ENCODE measurements at regions not wholly inside any gene's neighbourhood (a gene's known extent, or its start where the extent isn't known, plus 50 kb on each side); places are given as distances from the start of the nearest gene placed in this dataset.

DNA sequence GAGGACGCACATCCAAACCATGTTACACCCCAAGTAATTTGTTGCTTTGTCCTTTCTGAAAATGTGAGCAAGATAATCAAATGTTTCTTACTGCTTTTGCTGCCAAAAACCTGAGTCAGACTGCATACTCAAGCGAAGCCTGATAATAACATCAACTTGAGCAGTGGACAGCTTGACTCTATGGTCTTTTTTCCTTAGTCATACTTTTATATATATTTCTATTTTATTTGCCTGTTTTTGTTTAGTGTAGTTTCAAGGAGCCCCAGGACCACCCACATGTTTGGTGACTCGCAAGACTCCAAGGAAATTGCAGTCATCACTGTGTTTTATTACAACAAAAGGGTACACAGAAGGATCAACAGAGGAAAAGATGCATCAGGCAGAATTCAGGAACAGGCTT, 688.4 kb upstream of the PIK3C3 start:
- Histone ChIP-seq H2BK12ac (ENCODE audit: low read depth, low read length) (no peak overlapping the region), H3K4me1 (replicated peaks in 1 of 4; ENCODE audit: control insufficient read depth in 3 of 4, insufficient read depth in 4 of 4, low read length in 3 of 4) (peaks cover 0 to 5% (median 2%) of the 10 kb centered on the region in 4 experiments; a peak in 1 of 7 replicates), H2AFZ (ENCODE audit: low read length) (peak overlapping the region; percentile 59; the same call in 1 of the 2 replicates), H3K23me2 (ENCODE audit: low read depth, low read length) (no peaks in the 10 kb centered on the region), H3K14ac (ENCODE audit: insufficient read length) (no peak overlapping the region), H3K18ac (ENCODE audit: extremely low read depth, low read length) (no peak overlapping the region), H4K8ac (ENCODE audit: extremely low read depth, insufficient read depth, low read length) (no peak overlapping the region), H3K79me1 (ENCODE audit: low read depth, low read length) (no peaks in the 10 kb centered on the region), H3K27me3 (replicated peaks in 1 of 4; ENCODE audit: control insufficient read depth in 3 of 4, extremely low read depth in 1 of 4, insufficient read depth in 3 of 4, low read length in 3 of 4) (no peaks in the 10 kb centered on the region), H2AK5ac (ENCODE audit: low read depth, low read length) (no peak overlapping the region), H2BK5ac (ENCODE audit: low read depth, low read length) (no peak overlapping the region), H3K4me2 (ENCODE audit: insufficient read depth in 1 of 2, low read depth in 2 of 2, low read length in 2 of 2) (no peak overlapping the region), H3K36me3 (ENCODE audit: control insufficient read depth in 2 of 4, insufficient read depth in 4 of 4, low read length in 3 of 4) (no peaks in the 10 kb centered on the region), H3K79me2 (ENCODE audit: control insufficient read depth in 1 of 2, insufficient read depth in 2 of 2, low read length in 2 of 2) (no peaks in the 10 kb centered on the region), H3K9ac (replicated peaks in 1 of 4; ENCODE audit: extremely low read depth in 1 of 4, low read depth in 3 of 4, low read length in 3 of 4) (no peak overlapping the region), H2BK20ac (ENCODE audit: low read length) (no peak overlapping the region), H3K23ac (ENCODE audit: insufficient read length) (no peak overlapping the region), H4K91ac (replicated peaks; ENCODE audit: insufficient read length, low read length) (no peak overlapping the region), H4K20me1 (replicated peaks in 1 of 2; ENCODE audit: control insufficient read depth in 1 of 2, insufficient read depth in 2 of 2, low read length in 2 of 2) (no peaks in the 10 kb centered on the region), H2BK15ac (ENCODE audit: low read length) (no peak overlapping the region), H3K9me3 (ENCODE audit: insufficient read depth in 2 of 2, low read depth in 1 of 2, low read length in 1 of 2) (no peaks in the 10 kb centered on the region), H4K5ac (ENCODE audit: insufficient read length, low read depth, low read length) (no peak overlapping the region), H3K4me3 (ENCODE audit: extremely low read depth in 1 of 4, insufficient read depth in 2 of 4, low read depth in 3 of 4, low read length in 4 of 4) (no peak overlapping the region), H3K4ac (replicated peaks; ENCODE audit: insufficient read length, low read depth, low read length) (no peak overlapping the region), H2BK120ac (replicated peaks; ENCODE audit: low read depth, low read length) (no peak overlapping the region), H3K27ac (ENCODE audit: low read depth, low read length) (no peak overlapping the region), H3K56ac (replicated peaks; ENCODE audit: insufficient read length, low read depth, low read length) (no peak overlapping the region)
- DNase-seq (ENCODE audit: low read depth in 1 of 2, low spot score in 2 of 2) (no peak), FAIRE-seq (no peak)
- 89% methylated on average over 3 of the region's 3 CpGs; no CpG with 5 or more reads in 1 of the 2 experiments for WGBS, 2 experiments (ENCODE audit: extremely low coverage in 1 of 2, insufficient coverage in 1 of 2, insufficient read length in 1 of 2, insufficient replicate concordance in 2 of 2, low coverage in 1 of 2, low lambda C conversion rate in 2 of 2, missing lambda C conversion rate in 1 of 2)
- ChIA-PET CTCF (ENCODE audit: partially characterized antibody) (no interaction called here), POLR2A (ENCODE audit: partially characterized antibody) (no interaction called here)
- TF ChIP-seq, protein P1, sequence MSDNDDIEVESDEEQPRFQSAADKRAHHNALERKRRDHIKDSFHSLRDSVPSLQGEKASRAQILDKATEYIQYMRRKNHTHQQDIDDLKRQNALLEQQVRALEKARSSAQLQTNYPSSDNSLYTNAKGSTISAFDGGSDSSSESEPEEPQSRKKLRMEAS (IDR thresholded peaks at IDR 0.05) = no peak
- TF ChIP-seq BCL11A (IDR thresholded peaks at IDR 0.05; ENCODE audit: low read depth in 2 of 2, low read length in 2 of 2) = no peak
- TF ChIP-seq GTF2F1 (IDR thresholded peaks at IDR 0.05; ENCODE audit: borderline replicate concordance, low read depth, low read length) = no peak
- no peak for TF ChIP-seq SP4 (IDR thresholded peaks at IDR 0.05; ENCODE audit: low read length)
- no peak for TF ChIP-seq RNF2 (IDR thresholded peaks at IDR 0.05; ENCODE audit: borderline replicate concordance, low read depth, low read length, missing control alignments, poor library complexity, severe bottlenecking)
- TF ChIP-seq SP2 (IDR thresholded peaks at IDR 0.05; ENCODE audit: low read length) = no peak
- no peak for TF ChIP-seq CBX8 (IDR thresholded peaks at IDR 0.05; ENCODE audit: borderline replicate concordance, low read depth, low read length)

Measured in H1 (cell line).